Vagina (tissue), 2 donors: ENCODE measurements at regions not wholly inside any gene's neighbourhood (a gene's known extent, or its start where the extent isn't known, plus 50 kb on each side); places are given as distances from the start of the nearest gene placed in this dataset.

ENCODE experiments used
- DNase-seq, 2 donors: peaks; one replicate each; pipeline ENCODE4 v3.0.0-alpha.2; 2017; ENCODE audit errors: extremely low spot score in 2 of 2
- H3K27ac ChIP-seq: fragments of 200-600 bp; sonication (generic); one replicate; pipeline ENCODE4 v1.5.1; 2019
- H3K27me3 ChIP-seq: fragments of 200-600 bp; sonication (generic); one replicate; pipeline ENCODE4 v1.5.1; 2019
- H3K36me3 ChIP-seq, 2 donors: fragments of 200-600 bp; sonication (generic); one replicate each; pipeline ENCODE4 v1.5.1; 2017 to 2019
- H3K4me1 ChIP-seq: fragments of 200-600 bp; sonication (generic); one replicate; pipeline ENCODE4 v1.5.1; 2019
- H3K4me3 ChIP-seq, 2 donors: fragments of 200-600 bp; sonication (generic); 1 replicate in 1 of 2; 2 replicates in 1 of 2; pipeline ENCODE4 v1.5.1; 2016 to 2019
- H3K9me3 ChIP-seq: fragments of 200-600 bp; sonication (generic); one replicate; pipeline ENCODE4 v1.5.1; 2019
- CTCF ChIP-seq, 3 experiments: fragments of 450-650 bp in 2 of 3; fragments of 200-600 bp in 1 of 3; sonication (generic) in 1 of 3; IDR thresholded peaks; one replicate each; pipeline ENCODE4 v1.5.1; 2017 to 2019; ENCODE audit warnings: antibody characterized with exemption in 3 of 3, mild to moderate bottlenecking in 2 of 3, moderate library complexity in 2 of 3
- POLR2A ChIP-seq, 2 donors: fragments of 450-650 bp; IDR thresholded peaks; one replicate each; pipeline ENCODE4 v1.6.1; 2017; ENCODE audit warnings: antibody characterized with exemption in 2 of 2, mild to moderate bottlenecking in 2 of 2, moderate library complexity in 2 of 2
- POLR2AphosphoS5 ChIP-seq, 2 donors: sonication (generic); formaldehyde crosslinking; IDR thresholded peaks; one replicate each; pipeline ENCODE4 v1.9.0; 2017; ENCODE audit warnings: antibody characterized with exemption in 2 of 2, mild to moderate bottlenecking in 2 of 2, low read depth in 1 of 2; ENCODE audit not compliant: insufficient read depth in 1 of 2
- intact Hi-C: fragments of 100-400 bp; cut with DNase I; formaldehyde crosslinking; loops from one replicate; pipeline ENCODE4 v1.15.1; 2023

GRCh38 chr18:14914121-14914520 is 166.1 kb downstream of the ANKRD30B start:
- no peak overlapping the region for H3K4me3 ChIP-seq
- H3K27ac ChIP-seq = no peak overlapping the region
- TF ChIP-seq POLR2A (IDR thresholded peaks at IDR 0.05) (no peak), CTCF (IDR thresholded peaks at IDR 0.05) (no peak), POLR2AphosphoS5 (IDR thresholded peaks at IDR 0.05; ENCODE audit: insufficient read depth in 1 of 2, low read depth in 1 of 2) (no peak)
- peak in 1 of 2 donors; percentile 20 for DNase-seq
- no peaks in the 10 kb centered on the region for H3K4me1 ChIP-seq
- no peaks in the 10 kb centered on the region for H3K27me3 ChIP-seq
- no peaks in the 10 kb centered on the region for H3K9me3 ChIP-seq
- intact Hi-C loops = no loop called here
- no peaks in the 10 kb centered on the region for H3K36me3 ChIP-seq

- no peak overlapping the region for H3K4me3 ChIP-seq
- DNase-seq = peak; percentile 14 to 29
- no peaks in the 10 kb centered on the region for H3K9me3 ChIP-seq
- H3K4me1 ChIP-seq = no peaks in the 10 kb centered on the region
- no peaks in the 10 kb centered on the region for H3K36me3 ChIP-seq
- TF ChIP-seq POLR2AphosphoS5 (IDR thresholded peaks at IDR 0.05; ENCODE audit: insufficient read depth in 1 of 2, low read depth in 1 of 2) (no peak), POLR2A (IDR thresholded peaks at IDR 0.05) (no peak), CTCF (IDR thresholded peaks at IDR 0.05) (no peak)
- intact Hi-C loops = no loop called here
- no peaks in the 10 kb centered on the region for H3K27me3 ChIP-seq
- H3K27ac ChIP-seq = no peak overlapping the region
Observed at GRCh38 chr18:14914771-14915170, 166.8 kb downstream of the ANKRD30B start.

- peak; percentile 55 to 65 for DNase-seq
- H3K27ac ChIP-seq = no peak overlapping the region
- no peak overlapping the region for H3K4me3 ChIP-seq
- no peaks in the 10 kb centered on the region for H3K4me1 ChIP-seq
- no peaks in the 10 kb centered on the region for H3K27me3 ChIP-seq
- intact Hi-C loops = no loop called here
- H3K36me3 ChIP-seq = no peaks in the 10 kb centered on the region
- no peaks in the 10 kb centered on the region for H3K9me3 ChIP-seq
- no peak for TF ChIP-seq POLR2AphosphoS5 (IDR thresholded peaks at IDR 0.05; ENCODE audit: insufficient read depth in 1 of 2, low read depth in 1 of 2)
- TF ChIP-seq CTCF (IDR thresholded peaks at IDR 0.05) = no peak
- TF ChIP-seq POLR2A (IDR thresholded peaks at IDR 0.05) = no peak
Observed at GRCh38 chr18:14916181-14916580, 168.2 kb downstream of the ANKRD30B start.

GRCh38 chr18:14916851-14917250 is 168.9 kb downstream of the ANKRD30B start:
- no peaks in the 10 kb centered on the region for H3K36me3 ChIP-seq
- H3K27me3 ChIP-seq = no peaks in the 10 kb centered on the region
- no peaks in the 10 kb centered on the region for H3K4me1 ChIP-seq
- H3K4me3 ChIP-seq = no peak overlapping the region
- DNase-seq = peak; percentile 27 to 89
- H3K27ac ChIP-seq = no peak overlapping the region
- H3K9me3 ChIP-seq = no peaks in the 10 kb centered on the region
- TF ChIP-seq POLR2A (IDR thresholded peaks at IDR 0.05) (no peak), CTCF (IDR thresholded peaks at IDR 0.05) (no peak), POLR2AphosphoS5 (IDR thresholded peaks at IDR 0.05; ENCODE audit: insufficient read depth in 1 of 2, low read depth in 1 of 2) (no peak)
- intact Hi-C loops = no loop called here

GRCh38 chr18:14917311-14917710 is 169.3 kb downstream of the ANKRD30B start:
- no peaks in the 10 kb centered on the region for H3K9me3 ChIP-seq
- H3K4me1 ChIP-seq = no peaks in the 10 kb centered on the region
- no peak overlapping the region for H3K4me3 ChIP-seq
- H3K27me3 ChIP-seq = no peaks in the 10 kb centered on the region
- intact Hi-C loops = no loop called here
- DNase-seq = no peak
- H3K27ac ChIP-seq = no peak overlapping the region
- TF ChIP-seq CTCF (IDR thresholded peaks at IDR 0.05) (no peak), POLR2A (IDR thresholded peaks at IDR 0.05) (no peak), POLR2AphosphoS5 (IDR thresholded peaks at IDR 0.05; ENCODE audit: insufficient read depth in 1 of 2, low read depth in 1 of 2) (no peak)
- H3K36me3 ChIP-seq = no peaks in the 10 kb centered on the region
